ENCODE measurements at regions not wholly inside any gene's neighbourhood (a gene's known extent, or its start where the extent isn't known, plus 50 kb on each side); places are given as distances from the start of the nearest gene placed in this dataset.

- DNase-seq (ENCODE audit: low spot score), result no peak
Measured at GRCh38 chr1:96962751-96963211, 241.2 kb downstream of the PTBP2 start.

- DNase-seq (ENCODE audit: low spot score), result no peak
Measured at GRCh38 chr1:96964761-96965160, 243.2 kb downstream of the PTBP2 start.

- peak; percentile 72 for DNase-seq (ENCODE audit: low spot score)
Measured at GRCh38 chr1:96966536-96967138, 245.1 kb downstream of the PTBP2 start.

GRCh38 chr1:96967311-96967710, 245.7 kb downstream of the PTBP2 start:
- DNase-seq (ENCODE audit: low spot score), result no peak

- peak; percentile 45 for DNase-seq (ENCODE audit: low spot score)
Measured at GRCh38 chr1:96968541-96968940, 247.0 kb downstream of the PTBP2 start.

GRCh38 chr1:96968983-96969382, 247.4 kb downstream of the PTBP2 start:
- DNase-seq (ENCODE audit: low spot score), result no peak

- DNase-seq (ENCODE audit: low spot score), result peak; percentile 90
Measured at GRCh38 chr1:96969656-96970163, 248.1 kb downstream of the PTBP2 start.

- no peak for DNase-seq (ENCODE audit: low spot score)
Measured at GRCh38 chr1:96971439-96971838, 249.9 kb downstream of the PTBP2 start.

- DNase-seq (ENCODE audit: low spot score), result no peak
Measured at GRCh38 chr1:96971849-96972602, 250.4 kb downstream of the PTBP2 start.

- no peak for DNase-seq (ENCODE audit: low spot score)
Measured at GRCh38 chr1:96973605-96974004, 252.0 kb downstream of the PTBP2 start.

- no peak for DNase-seq (ENCODE audit: low spot score)
Measured at GRCh38 chr1:96978444-96978843, 256.9 kb downstream of the PTBP2 start.

- DNase-seq (ENCODE audit: low spot score), result peak; percentile 21
Measured at GRCh38 chr1:96978901-96979300, 257.3 kb downstream of the PTBP2 start.

GRCh38 chr1:96979304-96980268, 258.0 kb downstream of the PTBP2 start:
- peak; percentile 86 for DNase-seq (ENCODE audit: low spot score)

GRCh38 chr1:96980448-96980847, 258.9 kb downstream of the PTBP2 start:
- DNase-seq (ENCODE audit: low spot score), result no peak

- DNase-seq (ENCODE audit: low spot score), result no peak
Measured at GRCh38 chr1:96981181-96981580, 259.6 kb downstream of the PTBP2 start.

GRCh38 chr1:96982118-96982517, 260.5 kb downstream of the PTBP2 start:
- DNase-seq (ENCODE audit: low spot score), result peak; percentile 61

- no peak for DNase-seq (ENCODE audit: low spot score)
Measured at GRCh38 chr1:96983866-96984265, 262.3 kb downstream of the PTBP2 start.

- no peak for DNase-seq (ENCODE audit: low spot score)
Measured at GRCh38 chr1:96987186-96987703, 265.7 kb downstream of the PTBP2 start.

- no peak for DNase-seq (ENCODE audit: low spot score)
Measured at GRCh38 chr1:96989302-96989701, 267.7 kb downstream of the PTBP2 start.

- no peak for DNase-seq (ENCODE audit: low spot score)
Measured at GRCh38 chr1:96990136-96990535, 268.6 kb downstream of the PTBP2 start.

GRCh38 chr1:96991261-96991660, 269.7 kb downstream of the PTBP2 start:
- no peak for DNase-seq (ENCODE audit: low spot score)

- DNase-seq (ENCODE audit: low spot score), result no peak
Measured at GRCh38 chr1:96992871-96993270, 271.3 kb downstream of the PTBP2 start.

Measured in SK-N-DZ (cell line).